ENCODE measurements at regions not wholly inside any gene's neighbourhood (a gene's known extent, or its start where the extent isn't known, plus 50 kb on each side); places are given as distances from the start of the nearest gene placed in this dataset.

GRCh38 chr14:23725980-23726710 is 90.0 kb downstream of the DHRS2 start:
- TF ChIP-seq MYC (IDR thresholded peaks at IDR 0.05; ENCODE audit: low read depth, low read length): no peak
- no peak for TF ChIP-seq CTCF (IDR thresholded peaks at IDR 0.05; ENCODE audit: low read depth, low read length)
- TF ChIP-seq, protein P1, sequence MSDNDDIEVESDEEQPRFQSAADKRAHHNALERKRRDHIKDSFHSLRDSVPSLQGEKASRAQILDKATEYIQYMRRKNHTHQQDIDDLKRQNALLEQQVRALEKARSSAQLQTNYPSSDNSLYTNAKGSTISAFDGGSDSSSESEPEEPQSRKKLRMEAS (IDR thresholded peaks at IDR 0.05; ENCODE audit: low read depth, low read length): no peak

Data from NB4 (cell line).